GM12873 (cell line): ENCODE measurements at regions not wholly inside any gene's neighbourhood (a gene's known extent, or its start where the extent isn't known, plus 50 kb on each side); places are given as distances from the start of the nearest gene placed in this dataset.

Experiments used
- CTCF ChIP-seq: IDR thresholded peaks from 2 replicates; pipeline ENCODE4 v1.5.1; 2012; ENCODE audit warnings: low read depth, mild to moderate bottlenecking, moderate library complexity, low read length, control low read depth; ENCODE audit not compliant: insufficient read depth; ENCODE audit errors: missing control alignments

- no peak for TF ChIP-seq CTCF
These were observed 162.3 kb downstream of the TUSC7 start for GRCh38 chr3:116871905-116872304.

- TF ChIP-seq CTCF = no peak
These were observed 163.1 kb downstream of the TUSC7 start for GRCh38 chr3:116872688-116873087.

GRCh38 chr3:116873142-116873541 is 163.6 kb downstream of the TUSC7 start:
- TF ChIP-seq CTCF = no peak

GRCh38 chr3:116877968-116878367 is 168.4 kb downstream of the TUSC7 start:
- no peak for TF ChIP-seq CTCF

GRCh38 chr3:116886202-116886893 is 176.8 kb downstream of the TUSC7 start:
- no peak for TF ChIP-seq CTCF

- TF ChIP-seq CTCF = no peak
These were observed 186.5 kb downstream of the TUSC7 start for GRCh38 chr3:116896116-116896515.

GRCh38 chr3:116897382-116897781 is 187.8 kb downstream of the TUSC7 start:
- no peak for TF ChIP-seq CTCF

GRCh38 chr3:116899253-116899652 is 189.7 kb downstream of the TUSC7 start:
- TF ChIP-seq CTCF = no peak
